ENCODE measurements at regions not wholly inside any gene's neighbourhood (a gene's known extent, or its start where the extent isn't known, plus 50 kb on each side); places are given as distances from the start of the nearest gene placed in this dataset.

DNA sequence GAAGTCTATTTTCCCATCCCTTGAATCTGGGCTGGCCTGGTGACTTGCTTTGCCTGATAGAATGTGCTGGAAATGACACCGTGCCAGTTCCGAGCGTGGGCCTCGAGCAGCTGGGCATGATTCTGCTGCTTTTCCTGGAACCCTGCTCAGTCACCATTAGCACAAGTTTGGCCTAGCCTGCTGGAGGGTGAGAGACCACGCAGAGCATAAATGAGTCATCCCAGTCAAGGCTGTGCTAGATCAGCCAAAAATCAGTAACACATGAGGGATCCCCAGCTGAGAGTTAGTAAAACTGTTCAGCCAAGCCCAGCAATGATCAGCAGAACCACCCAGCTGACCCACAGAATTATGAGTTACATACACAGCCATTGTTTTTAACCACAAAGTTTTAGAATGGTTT, 74.8 kb upstream of the TOP1 start:
- intact Hi-C loops (cut with micrococcal nuclease) = no loop called here
- Histone ChIP-seq H2AFZ (ENCODE audit: insufficient read depth, low read depth, low read length, poor library complexity, severe bottlenecking) (no peak overlapping the region), H4K20me1 (ENCODE audit: control insufficient read depth, insufficient read depth, low read length, poor library complexity, severe bottlenecking) (no peaks in the 10 kb centered on the region), H3K36me3 (replicated peaks in 1 of 2; ENCODE audit: control extremely low read depth in 1 of 2, control insufficient read depth in 1 of 2, extremely low read depth in 1 of 2, insufficient read depth in 2 of 2, low read length in 1 of 2) (no peaks in the 10 kb centered on the region), H3K79me2 (ENCODE audit: control insufficient read depth, insufficient read depth, low read length) (no peaks in the 10 kb centered on the region), H3K9me3 (ENCODE audit: control extremely low read depth in 1 of 3, control insufficient read depth in 2 of 3, insufficient read depth in 1 of 3, low read length in 2 of 3) (peaks cover 0 to 4% (median 3%) of the 10 kb centered on the region in 3 donors), H3K4me3 (ENCODE audit: control extremely low read depth in 1 of 5, extremely low read depth in 1 of 5, insufficient read depth in 1 of 5, low read depth in 2 of 5, low read length in 4 of 5) (no peak overlapping the region), H3K9ac (ENCODE audit: low read length) (no peak overlapping the region), H3K4me2 (replicated peaks; ENCODE audit: low read depth, low read length, poor library complexity, severe bottlenecking) (no peak overlapping the region), H3K27me3 (replicated peaks in 1 of 4; ENCODE audit: control extremely low read depth in 1 of 4, control insufficient read depth in 3 of 4, insufficient read depth in 4 of 4, low read length in 3 of 4) (no peaks in the 10 kb centered on the region), H3K4me1 (ENCODE audit: control insufficient read depth in 2 of 2, insufficient read depth in 2 of 2, low read length in 2 of 2) (peaks cover 0 to 6% of the 10 kb centered on the region in 2 donors), H3K27ac (ENCODE audit: low read length in 2 of 2) (no peak overlapping the region)
- DNase-seq (no peak), ATAC-seq (ENCODE audit: low read depth) (no peak)
- H3K4me3 Mint-ChIP-seq = no peak overlapping the region
- ChIA-PET POLR2A (no interaction called here), CTCF (interaction anchor here (1.0 to 2.3 kb wide), 4 partner anchors 9 to 141 kb away, joined by 3 to 16 read pairs (median 4); no protein-coding TSS in a partner anchor)
- H3K27ac Mint-ChIP-seq = no peak overlapping the region
- TF ChIP-seq EZH2 (IDR thresholded peaks at IDR 0.05; ENCODE audit: borderline replicate concordance, insufficient read depth, low read depth, low read length, poor library complexity, severe bottlenecking) = no peak
- TF ChIP-seq, protein P1, sequence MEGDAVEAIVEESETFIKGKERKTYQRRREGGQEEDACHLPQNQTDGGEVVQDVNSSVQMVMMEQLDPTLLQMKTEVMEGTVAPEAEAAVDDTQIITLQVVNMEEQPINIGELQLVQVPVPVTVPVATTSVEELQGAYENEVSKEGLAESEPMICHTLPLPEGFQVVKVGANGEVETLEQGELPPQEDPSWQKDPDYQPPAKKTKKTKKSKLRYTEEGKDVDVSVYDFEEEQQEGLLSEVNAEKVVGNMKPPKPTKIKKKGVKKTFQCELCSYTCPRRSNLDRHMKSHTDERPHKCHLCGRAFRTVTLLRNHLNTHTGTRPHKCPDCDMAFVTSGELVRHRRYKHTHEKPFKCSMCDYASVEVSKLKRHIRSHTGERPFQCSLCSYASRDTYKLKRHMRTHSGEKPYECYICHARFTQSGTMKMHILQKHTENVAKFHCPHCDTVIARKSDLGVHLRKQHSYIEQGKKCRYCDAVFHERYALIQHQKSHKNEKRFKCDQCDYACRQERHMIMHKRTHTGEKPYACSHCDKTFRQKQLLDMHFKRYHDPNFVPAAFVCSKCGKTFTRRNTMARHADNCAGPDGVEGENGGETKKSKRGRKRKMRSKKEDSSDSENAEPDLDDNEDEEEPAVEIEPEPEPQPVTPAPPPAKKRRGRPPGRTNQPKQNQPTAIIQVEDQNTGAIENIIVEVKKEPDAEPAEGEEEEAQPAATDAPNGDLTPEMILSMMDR (IDR thresholded peaks at IDR 0.05) = no peak
- H3K27me3 Mint-ChIP-seq = peaks cover 6% of the 10 kb centered on the region
- H3K4me1 Mint-ChIP-seq = peaks cover 5% of the 10 kb centered on the region
- H3K9me3 Mint-ChIP-seq (ENCODE audit: insufficient read depth) = peaks cover 2% of the 10 kb centered on the region
- WGBS (ENCODE audit: insufficient coverage) = 78% methylated on average over 5 of the region's 5 CpGs

DNA sequence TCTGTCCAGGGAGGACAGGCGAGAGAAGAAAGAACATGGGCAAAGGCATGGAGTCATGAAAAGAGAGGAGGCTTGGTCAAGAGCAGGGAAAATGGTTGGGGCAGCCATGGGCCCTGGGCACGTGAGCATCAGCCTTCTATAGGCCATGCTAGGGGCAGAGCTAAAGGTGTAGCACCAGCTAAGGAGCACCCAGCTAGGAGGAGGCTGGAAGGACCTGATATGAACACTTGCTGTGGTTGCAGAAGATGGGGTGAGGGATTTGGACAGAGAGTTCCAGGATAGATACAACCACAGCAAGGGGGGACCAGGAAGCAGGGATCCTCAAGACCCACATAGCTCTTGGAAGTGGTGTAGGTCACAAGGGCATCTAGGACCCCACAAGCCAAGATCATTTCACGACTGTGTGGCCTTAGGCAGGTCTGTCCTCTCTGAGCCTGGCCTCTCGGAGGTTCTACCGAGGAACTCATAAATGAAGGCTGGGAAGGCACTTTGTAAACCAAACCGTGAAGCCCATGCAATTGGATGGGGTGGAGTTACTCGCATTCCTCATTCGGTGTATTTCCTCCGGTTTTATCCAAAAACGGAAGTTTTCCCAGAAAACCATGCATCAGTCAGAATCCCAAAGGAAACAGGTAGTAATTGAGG, 74.0 kb upstream of the TOP1 start:
- ChIA-PET POLR2A (no interaction called here), CTCF (interaction anchor here (1.3 to 2.3 kb wide), 2 partner anchors 8 to 140 kb away, joined by 3 to 16 read pairs; no protein-coding TSS in a partner anchor)
- 100% methylated on average over 10 of the region's 10 CpGs for WGBS (ENCODE audit: insufficient coverage)
- Mint-ChIP-seq H3K27ac (no peak overlapping the region), H3K9me3 (ENCODE audit: insufficient read depth) (peaks cover 2% of the 10 kb centered on the region), H3K4me1 (peaks cover 5% of the 10 kb centered on the region), H3K4me3 (no peak overlapping the region), H3K27me3 (peaks cover 6% of the 10 kb centered on the region)
- ATAC-seq (ENCODE audit: low read depth) (no peak), DNase-seq (no peak)
- no peak overlapping the region for H3K27ac ChIP-seq (ENCODE audit: low read length in 2 of 2)
- no peak for TF ChIP-seq EZH2 (IDR thresholded peaks at IDR 0.05; ENCODE audit: borderline replicate concordance, insufficient read depth, low read depth, low read length, poor library complexity, severe bottlenecking)
- TF ChIP-seq, protein P1 (IDR thresholded peaks at IDR 0.05) = no peak
- H2AFZ ChIP-seq (ENCODE audit: insufficient read depth, low read depth, low read length, poor library complexity, severe bottlenecking) = no peak overlapping the region
- peaks cover 0 to 6% of the 10 kb centered on the region in 2 donors for H3K4me1 ChIP-seq (ENCODE audit: control insufficient read depth in 2 of 2, insufficient read depth in 2 of 2, low read length in 2 of 2)
- intact Hi-C loops (cut with micrococcal nuclease) = no loop called here
- peaks cover 0 to 4% (median 3%) of the 10 kb centered on the region in 3 donors for H3K9me3 ChIP-seq (ENCODE audit: control extremely low read depth in 1 of 3, control insufficient read depth in 2 of 3, insufficient read depth in 1 of 3, low read length in 2 of 3)
- no peaks in the 10 kb centered on the region for H3K79me2 ChIP-seq (ENCODE audit: control insufficient read depth, insufficient read depth, low read length)
- H3K36me3 ChIP-seq (replicated peaks in 1 of 2; ENCODE audit: control extremely low read depth in 1 of 2, control insufficient read depth in 1 of 2, extremely low read depth in 1 of 2, insufficient read depth in 2 of 2, low read length in 1 of 2) = no peaks in the 10 kb centered on the region
- H3K4me2 ChIP-seq (replicated peaks; ENCODE audit: low read depth, low read length, poor library complexity, severe bottlenecking) = no peak overlapping the region
- H3K27me3 ChIP-seq (replicated peaks in 1 of 4; ENCODE audit: control extremely low read depth in 1 of 4, control insufficient read depth in 3 of 4, insufficient read depth in 4 of 4, low read length in 3 of 4) = no peaks in the 10 kb centered on the region
- H3K4me3 ChIP-seq (ENCODE audit: control extremely low read depth in 1 of 5, extremely low read depth in 1 of 5, insufficient read depth in 1 of 5, low read depth in 2 of 5, low read length in 4 of 5) = no peak overlapping the region
- H4K20me1 ChIP-seq (ENCODE audit: control insufficient read depth, insufficient read depth, low read length, poor library complexity, severe bottlenecking) = no peaks in the 10 kb centered on the region
- no peak overlapping the region for H3K9ac ChIP-seq (ENCODE audit: low read length)

All from B cell (primary cell).